HS-27A (cell line): ENCODE measurements at regions not wholly inside any gene's neighbourhood (a gene's known extent, or its start where the extent isn't known, plus 50 kb on each side); places are given as distances from the start of the nearest gene placed in this dataset.

Experiments
- DNase-seq: peaks from one replicate; pipeline ENCODE4 v3.0.0-alpha.2; 2012; ENCODE audit warnings: low read depth, missing footprints

DNA sequence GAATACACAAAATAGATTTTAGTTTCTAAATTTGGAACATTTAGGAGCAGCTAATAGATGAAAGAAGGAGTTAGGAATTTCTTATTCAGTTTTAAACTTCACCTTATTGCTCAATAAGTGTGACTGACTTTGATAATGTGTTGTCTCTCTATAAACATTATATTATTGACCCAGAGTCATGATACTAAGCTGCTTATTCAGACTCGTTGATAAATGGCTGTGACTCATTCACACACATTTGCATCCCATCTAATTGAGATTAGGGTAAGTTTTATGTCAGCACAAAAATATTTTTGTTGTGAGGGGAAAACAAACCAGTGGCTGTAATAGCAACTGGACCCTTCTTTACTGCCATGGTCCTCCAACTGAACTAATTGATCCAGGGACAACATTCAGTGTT is 137.6 kb downstream of the GOLIM4 start:
- DNase-seq: no peak

DNA sequence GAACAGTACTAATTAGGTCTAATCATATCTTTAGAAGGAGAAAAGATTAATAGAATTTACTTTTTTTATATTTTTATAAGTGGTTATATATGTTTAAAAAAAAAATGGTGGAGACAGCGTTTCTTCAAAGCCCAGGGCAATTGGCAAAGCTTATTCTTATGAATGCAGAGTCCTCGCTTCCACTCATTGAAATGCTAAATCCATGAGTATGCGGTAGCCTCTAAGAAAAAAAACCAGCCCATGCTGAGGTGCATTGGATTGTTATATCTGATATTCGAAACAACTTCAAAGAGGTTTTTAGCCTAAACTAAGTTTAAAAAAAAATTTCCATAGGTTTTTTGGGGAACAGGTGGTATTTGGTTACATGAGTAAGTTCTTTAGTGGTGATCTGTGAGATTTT is 142.8 kb downstream of the GOLIM4 start:
- DNase-seq: no peak

DNA sequence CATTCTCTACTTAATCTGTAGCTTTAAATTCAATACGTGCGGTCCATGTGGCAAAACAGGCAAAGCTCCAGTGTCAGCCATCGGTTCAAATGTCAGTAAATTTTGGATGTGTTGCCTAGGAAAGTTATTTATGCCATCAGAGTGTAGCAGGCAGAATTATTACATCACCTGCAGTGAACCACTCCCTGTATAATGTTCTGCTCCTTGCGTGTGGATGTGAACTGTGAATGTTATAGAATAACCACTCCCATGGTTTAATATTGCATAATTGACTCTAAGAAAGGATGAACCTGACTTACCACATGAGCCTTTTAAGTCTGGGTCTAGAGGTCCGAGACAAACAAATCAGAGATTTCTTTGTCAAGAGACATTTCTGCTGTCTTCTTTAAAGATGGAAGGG is 145.5 kb downstream of the GOLIM4 start:
- DNase-seq: no peak

DNA sequence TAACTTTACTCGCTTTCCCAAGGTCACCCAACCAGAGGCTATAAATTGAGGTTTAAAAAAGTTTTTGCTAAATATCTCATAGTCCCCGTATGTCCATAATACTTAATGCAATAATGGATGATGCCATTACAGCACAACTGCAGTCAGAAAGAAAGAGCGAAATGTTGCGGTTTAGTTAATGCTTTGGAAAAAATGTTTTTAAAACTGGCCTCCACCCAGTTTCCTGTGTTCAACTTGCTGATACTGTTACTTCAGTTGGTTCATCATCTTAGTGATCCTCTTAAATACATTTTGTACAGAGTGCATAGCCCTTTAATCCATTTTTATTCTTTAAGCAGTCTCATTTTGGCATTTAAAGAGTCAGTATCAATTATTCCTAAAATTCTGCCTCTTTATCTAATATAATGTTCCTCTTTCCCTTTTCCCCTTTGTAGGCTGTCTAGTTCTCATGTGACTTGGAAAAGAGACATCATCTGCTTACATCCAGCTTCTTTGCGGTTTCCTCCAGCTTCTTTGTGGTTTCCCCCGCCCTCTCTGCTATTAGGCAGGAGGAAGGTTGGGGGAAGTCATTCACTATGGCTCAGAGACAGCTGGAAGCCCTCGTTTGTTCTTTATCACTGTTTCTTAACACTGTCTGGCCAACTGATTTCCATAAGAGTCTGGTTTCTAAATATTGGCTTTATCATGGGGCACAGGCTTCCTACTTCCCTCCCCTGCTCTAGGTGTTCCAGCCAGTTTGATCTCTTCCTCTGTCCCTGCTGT is 154.3 kb downstream of the GOLIM4 start:
- peak; percentile 67 for DNase-seq

DNA sequence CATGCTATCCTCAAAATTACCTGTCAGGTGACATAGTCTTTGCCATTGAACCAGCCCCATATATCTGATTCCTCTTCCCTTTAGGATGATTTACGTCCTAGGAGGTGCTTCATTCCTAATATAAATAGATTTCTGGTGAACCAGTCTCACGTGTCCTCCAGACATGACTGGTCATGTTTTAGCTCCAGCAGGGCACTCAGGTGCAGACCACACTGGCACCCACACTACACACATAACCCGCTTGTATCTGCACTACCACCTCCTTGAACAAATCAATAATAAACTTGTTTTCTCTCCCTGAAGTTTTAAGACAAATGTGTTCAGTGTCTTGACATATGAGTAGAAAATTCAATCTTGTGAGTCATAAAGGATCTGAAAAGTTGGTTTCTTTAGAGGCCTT is 155.5 kb downstream of the GOLIM4 start:
- no peak for DNase-seq

DNA sequence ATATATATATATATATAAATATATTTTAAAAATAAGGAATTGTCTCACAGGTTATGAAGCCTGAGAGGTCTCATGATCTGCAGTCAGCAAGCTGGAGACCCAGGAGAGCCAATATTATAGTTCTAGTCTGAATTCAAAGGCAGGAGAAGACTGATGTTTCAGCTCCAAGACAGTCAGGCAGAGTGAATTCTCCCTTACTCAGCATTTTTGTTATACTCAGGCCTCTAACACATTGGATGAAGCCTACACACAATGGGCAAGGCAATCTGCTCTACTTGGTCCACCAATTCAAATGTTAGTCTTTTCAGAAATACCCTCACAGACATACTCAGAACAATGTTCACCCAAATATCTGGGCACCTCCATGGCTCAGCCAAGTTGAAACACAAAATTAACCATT is 157.2 kb downstream of the GOLIM4 start:
- DNase-seq: no peak

DNA sequence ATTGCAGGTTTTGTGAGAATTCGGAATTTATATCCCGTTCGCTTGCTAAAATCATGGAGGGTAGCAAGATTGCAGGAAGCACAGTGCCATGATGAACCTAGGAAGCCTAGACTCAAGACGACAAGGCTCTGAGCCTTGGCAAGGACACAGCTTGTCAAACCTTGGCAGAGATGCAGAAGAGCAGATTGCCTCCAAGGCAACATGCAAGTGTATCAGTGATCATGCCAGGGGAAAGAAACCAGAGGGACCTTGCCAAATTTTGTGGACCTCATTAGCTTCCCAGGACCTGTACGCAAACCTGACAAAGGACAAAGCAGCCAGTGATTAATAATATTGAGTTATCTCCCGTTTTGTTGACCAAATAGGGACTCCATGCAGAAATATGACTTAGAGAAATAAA is 159.7 kb downstream of the GOLIM4 start:
- DNase-seq: no peak

DNA sequence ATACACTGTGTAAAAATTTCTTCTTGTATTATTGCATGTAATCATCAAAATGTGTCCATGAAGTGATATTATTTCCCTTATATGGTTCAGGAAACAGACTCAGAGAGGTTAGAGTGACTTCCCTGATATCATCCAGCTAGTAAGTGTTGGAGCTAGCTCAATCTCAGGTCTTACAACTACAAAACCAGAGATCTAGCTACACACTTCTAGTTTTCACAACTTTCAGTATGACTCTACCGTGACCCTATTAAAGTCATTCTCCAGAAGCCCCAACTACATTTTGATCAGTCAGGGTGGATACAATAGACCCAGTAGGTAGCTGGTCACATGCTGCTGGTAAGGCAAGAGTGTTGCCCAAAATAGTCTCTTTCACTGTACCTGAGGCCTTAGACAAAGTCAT is 165.3 kb downstream of the GOLIM4 start:
- DNase-seq: no peak

DNA sequence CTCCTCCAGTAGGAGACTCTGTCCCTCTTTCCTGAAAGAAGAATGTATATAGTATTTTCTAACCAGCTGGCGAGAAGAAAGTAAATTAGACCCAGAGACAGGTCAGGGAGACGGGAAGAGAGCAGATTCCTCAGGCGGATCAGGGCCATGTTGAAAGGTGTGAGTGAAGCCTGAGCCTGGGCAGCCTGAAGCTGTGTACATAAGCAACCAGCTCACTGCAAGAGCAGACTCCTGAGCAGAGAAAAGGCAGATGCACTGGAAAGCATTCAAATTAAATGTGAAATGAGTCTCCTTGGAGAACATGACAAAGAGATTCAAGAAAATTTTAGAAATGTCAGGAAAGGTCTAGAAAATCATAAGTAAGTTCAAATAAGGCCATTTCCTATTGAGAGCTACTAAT is 165.8 kb downstream of the GOLIM4 start:
- DNase-seq: no peak

DNA sequence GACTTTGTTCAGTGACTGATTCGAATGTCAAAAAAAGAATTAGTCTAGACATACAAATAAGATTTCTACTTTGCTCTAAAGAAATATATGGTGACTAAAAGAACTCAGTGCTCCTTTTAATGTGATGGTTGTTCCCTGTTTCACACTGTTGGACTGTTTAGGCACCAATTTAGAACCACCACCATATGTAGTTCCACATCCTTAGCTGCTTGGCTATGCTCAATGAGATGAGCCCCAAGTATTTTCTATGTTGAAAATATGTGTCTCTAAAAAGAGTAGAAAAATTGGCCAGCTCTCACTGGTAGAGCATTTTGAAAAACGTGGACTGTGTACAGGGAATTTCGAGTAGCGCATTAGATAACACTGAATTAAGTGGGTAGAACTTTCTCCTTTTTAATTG is 167.3 kb downstream of the GOLIM4 start:
- no peak for DNase-seq

DNA sequence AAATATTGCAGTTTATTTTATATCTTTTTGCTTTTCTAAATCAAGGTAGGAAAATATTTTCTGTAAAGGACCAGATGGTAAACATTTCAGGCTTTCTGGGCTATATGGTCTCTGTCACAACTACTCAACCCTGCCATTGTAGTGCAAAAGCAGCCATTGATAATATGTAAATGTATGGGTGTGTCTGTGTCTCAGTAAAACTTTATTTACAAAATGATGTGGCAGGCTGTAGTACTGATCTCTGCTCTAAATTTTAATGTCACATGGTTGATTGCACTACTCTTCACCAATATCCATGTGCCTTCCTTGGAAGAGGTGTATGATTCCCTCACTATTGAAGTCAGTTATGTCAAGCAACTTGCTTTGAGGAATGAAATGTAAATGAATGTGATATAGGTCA is 175.0 kb downstream of the GOLIM4 start:
- no peak for DNase-seq

DNA sequence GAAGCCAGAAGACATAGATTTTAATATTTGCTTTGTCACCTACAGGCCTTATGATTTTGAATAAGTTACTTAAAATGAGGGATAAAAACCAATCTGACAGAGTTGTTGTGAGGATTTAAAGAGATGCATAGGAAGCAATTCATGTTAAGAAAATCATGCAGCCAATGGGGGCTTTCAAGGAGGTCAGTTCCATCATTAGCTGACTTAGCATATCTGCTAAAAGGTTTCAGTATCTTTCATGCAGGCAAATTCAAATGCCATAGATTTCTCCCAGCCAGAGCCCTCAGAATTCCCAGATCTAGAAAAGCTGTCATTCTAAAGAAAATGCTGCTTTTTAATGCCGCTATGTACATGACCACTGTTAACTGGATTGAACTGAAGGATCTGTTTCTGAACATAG is 176.1 kb downstream of the GOLIM4 start:
- no peak for DNase-seq

DNA sequence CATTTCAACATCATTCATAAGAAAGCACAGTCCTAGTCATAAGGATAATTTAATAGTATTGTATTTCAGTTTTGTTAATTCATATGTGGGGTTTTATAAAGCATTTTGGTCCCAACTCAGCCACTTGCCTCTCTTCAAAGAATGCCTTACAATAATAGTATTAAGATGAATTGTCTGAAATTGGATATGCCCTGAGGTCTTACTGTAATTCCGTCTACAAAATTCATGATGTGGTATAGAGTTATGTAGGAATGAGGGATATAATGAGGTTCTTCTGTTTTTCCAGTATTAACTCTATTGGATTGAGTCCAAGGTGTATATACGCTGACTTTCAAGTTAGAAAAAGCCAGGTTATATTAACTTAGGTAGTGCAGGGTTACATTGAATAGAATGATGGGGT is 177.0 kb downstream of the GOLIM4 start:
- no peak for DNase-seq

DNA sequence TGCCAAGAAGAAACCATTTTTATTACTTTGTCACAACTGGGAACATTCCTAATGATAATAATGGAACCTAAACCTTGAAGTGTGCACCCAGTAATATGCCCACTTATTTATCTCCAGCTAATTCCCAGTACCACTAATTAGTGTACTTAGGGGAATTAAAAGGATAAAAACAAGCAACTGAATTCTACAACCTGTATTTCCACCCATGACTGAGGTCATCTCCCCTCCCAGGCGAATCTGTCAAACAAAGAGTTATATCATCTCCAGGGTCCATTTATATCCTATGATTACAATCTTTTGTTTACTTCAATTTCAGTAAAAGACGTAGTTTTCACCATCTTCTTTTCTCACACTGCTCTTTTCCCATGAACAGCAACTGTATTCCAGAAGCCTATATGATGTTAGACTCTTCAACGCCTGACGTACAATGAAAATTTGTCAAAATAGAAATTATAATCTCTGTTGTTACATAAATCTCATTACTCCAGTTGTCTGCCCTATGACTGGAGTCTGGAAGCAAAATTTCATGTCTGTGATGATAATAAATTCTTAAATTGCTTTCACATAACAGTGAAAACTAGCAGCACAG is 177.6 kb downstream of the GOLIM4 start:
- DNase-seq: no peak

DNA sequence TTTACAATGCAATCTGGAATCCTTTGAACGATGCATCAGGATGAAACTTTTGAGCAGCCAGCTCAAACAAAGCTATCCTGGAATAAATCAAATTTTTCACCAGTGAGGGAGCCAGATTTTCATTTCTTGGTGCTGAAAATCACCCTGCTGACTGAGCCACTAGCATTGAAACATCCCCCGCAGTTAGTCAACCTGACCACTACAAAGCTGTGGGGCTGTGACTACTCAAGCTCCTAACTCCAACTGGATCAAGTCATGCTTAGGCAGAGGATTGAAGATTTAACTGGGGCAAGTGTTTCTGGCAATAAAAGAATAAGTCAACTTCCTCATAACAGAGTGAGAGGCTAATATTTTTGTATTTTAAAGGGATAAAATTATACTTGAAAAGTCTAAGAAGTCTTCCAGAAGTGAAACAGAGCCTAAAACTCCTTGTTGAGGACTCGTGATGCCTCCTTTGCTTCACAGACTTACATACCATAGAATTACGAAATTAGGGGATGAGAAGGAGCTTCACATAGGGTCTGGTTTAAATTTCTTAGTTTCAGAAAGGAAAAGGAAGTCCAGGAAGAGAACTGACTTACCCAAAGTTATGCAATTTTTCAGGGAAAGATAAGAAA is 177.8 kb downstream of the SERPINI1 start:
- DNase-seq: no peak

DNA sequence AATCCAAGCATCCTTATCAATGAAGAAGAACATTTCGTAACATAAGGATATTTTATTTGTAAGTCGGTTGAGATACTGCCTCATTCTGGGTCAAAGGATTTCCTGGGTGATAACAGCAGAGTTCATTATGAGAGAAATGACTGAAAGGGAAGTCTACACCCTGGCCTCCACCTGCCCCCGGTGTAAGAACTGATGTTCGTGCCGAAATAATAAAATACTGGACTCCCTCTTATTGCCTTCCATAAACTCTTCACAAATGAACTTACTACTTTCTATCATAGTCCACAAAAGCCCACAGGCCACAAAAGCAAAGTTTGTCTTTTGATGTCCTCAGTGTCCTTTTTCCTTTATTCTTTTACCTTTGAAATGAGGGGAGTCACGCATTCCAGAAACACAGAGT is 174.4 kb downstream of the SERPINI1 start:
- DNase-seq: no peak

DNA sequence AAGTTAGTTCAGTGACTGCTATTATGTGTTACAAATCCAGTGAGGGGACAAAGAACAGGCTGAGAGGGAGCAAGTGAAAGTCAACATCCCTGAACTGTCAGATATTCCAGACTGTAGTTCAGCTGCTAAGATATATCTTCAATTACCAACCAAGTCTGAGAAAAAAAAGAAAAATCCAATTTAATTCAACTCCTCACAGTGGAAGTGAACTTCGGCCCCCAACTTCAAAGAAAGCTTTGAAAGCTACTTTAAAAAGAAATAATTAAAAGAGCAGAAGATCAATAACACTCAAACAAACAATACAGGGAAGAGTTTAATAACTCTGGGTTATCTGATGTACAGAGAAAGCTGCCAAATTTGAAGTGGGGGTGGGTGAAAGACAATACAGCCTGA is 174.0 kb downstream of the SERPINI1 start:
- DNase-seq: no peak

DNA sequence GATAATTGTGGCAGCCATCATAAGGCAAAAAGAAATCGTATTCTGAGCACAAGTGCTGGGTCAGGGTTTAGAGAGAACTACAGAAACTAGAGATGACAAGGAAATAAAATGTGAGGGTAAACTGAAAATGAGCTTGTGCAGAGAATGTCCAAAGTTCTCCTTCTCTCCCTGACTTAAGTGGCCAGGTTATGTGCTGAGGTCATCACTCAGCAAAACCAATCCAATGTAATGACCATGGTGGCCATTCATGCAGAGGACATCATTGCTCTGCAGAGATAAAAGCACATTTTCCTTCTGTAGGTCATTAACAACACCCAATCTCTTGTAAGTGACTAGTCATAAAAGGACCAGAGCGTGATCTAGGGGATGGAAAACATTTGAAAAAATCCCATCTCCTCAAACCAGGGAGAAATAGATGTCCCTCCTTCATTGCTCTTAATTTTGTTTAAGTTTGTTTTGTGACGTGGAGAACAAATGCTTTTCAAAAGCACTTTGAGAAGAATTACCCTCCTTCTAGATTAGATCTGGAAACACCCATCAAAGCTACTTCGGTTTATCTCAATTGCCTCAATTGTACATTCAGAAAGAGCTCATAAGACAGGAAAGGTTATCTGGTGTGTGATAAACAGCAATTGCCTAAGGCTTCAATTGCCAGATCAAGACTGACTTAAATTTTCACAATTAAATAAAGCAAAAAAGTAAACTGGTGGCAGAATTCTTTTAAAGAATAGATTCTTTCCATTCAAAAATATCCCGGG is 173.4 kb downstream of the SERPINI1 start:
- no peak for DNase-seq

DNA sequence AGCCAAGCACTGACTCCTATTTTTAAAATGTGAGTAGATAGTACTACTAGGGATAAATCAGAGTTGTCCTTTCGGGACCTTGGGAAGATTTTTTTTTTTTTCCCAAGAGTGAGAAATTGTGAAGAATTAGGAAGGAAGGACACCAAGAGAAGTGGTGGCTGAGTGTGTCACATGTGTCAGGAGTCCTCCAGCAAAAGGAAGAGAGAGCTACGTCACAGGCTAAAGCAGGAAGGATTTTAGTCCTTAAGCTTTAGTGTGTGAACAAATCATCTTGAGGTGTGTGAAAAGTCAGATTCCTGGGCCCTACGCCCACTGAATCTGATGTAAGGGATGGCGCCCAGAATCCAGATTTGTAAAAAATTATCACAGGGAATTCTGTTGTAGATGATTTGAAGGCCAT is 172.7 kb downstream of the SERPINI1 start:
- no peak for DNase-seq

DNA sequence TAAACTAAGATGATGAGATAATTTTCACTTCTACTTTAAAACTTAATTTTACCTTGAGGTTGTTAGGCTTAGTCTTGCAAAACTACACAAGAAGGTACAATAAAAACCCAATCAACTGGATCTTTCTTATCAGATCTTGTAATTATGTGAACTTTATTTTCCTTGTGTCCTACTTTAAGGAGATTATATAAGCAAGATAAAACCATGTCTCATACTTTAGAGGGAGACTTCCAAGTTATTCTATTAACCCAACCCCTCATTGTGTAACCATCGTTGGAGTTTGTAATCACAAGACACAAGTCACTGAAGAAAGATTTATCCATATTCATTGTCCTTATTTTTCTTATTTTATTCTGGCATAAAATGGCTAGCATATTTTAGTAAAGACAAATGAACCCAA is 165.6 kb downstream of the SERPINI1 start:
- no peak for DNase-seq

DNA sequence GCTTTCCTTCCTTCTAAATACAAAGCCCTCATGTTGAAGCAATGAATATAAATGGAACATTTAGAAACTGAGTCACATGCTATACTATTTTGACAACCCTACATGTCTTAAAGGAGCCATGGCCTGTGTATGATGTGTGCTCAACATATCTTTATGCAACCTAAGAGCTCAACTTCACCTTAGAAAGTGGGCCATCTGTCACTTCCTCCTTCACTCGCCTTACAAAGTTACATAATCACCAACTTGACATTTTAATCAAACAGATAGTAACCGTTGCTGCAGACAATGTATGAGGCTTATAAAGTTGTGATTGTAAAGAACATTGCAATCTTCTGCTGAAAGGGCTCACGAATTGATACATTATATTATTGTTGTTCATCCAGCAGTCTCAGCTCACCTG is 163.6 kb downstream of the SERPINI1 start:
- DNase-seq: no peak

DNA sequence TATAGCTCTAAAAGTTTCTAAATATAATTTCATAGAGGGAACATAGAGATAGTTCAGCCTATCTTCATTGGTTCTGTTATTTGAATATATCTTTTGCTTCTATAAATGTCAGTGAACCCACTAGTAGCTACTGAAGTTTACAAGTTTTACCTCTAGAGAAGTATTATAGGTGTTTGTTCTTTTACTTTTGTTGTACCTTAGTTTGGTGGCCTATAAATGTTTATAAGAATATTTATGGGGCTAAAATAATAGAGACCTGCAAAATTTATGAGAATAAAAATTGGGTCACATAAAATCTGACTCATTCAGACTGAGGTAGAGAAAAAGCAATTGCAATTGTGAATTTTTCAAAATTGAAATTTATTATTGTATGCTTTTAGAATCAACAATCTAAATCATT is 162.6 kb downstream of the SERPINI1 start:
- DNase-seq: no peak

DNA sequence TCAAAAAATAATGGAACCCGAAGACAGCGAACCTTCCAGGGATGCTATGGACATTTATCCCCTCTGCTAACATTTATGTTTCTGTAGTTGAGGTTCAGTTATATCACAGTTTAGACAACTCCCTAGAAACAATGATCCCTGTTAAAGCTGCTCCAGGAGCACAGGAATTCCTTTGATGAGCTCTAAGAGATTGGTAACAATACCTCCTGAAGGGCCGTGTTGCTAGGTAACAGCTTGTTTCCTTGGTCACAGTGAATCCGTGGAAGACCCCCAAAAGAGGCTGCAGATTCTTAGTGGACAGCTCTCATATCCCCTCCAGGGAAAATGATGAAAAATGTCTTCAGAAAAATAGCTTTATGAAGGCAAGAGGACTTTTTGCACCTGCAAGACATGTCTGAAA is 160.2 kb downstream of the SERPINI1 start:
- no peak for DNase-seq
